ENCODE measurements at regions not wholly inside any gene's neighbourhood (a gene's known extent, or its start where the extent isn't known, plus 50 kb on each side); places are given as distances from the start of the nearest gene placed in this dataset.

DNA sequence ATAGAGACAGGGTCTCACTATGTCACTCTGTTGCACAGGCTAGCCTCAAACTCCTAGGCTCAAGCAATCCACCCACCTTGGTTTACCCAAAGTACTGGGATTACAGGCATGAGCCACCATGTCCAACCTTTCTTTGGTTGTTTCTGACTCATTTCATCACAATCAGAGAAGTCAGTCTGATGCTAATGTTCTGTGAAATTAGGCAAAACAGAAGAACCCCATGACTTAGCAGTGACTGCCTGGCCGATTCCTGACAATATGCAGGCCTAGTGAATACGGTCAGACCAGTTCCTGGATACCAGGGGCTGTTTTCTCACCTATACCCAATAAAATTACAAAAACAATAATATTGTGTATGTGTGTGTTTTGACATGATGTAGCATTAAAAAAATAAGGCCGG lies 58.8 kb upstream of the BTN3A2 start:
- H4K20me1 ChIP-seq (ENCODE audit: insufficient read depth) = no peaks in the 10 kb centered on the region
- H3F3A ChIP-seq (ENCODE audit: insufficient read depth, low read length, poor library complexity, severe bottlenecking) = no peaks in the 10 kb centered on the region
- H2AFZ ChIP-seq (ENCODE audit: low read depth, low read length) = no peak overlapping the region
- no peak overlapping the region for H3K9ac ChIP-seq (ENCODE audit: low read length)
- no peaks in the 10 kb centered on the region for H3K36me3 ChIP-seq (ENCODE audit: insufficient read depth, low read length)
- no peak overlapping the region for H3K4me2 ChIP-seq (ENCODE audit: low read length)
- H3K27ac ChIP-seq (ENCODE audit: low read length) = no peak overlapping the region
- no peaks in the 10 kb centered on the region for H3K79me2 ChIP-seq (replicated peaks; ENCODE audit: insufficient read depth, low read length)
- H3K4me3 ChIP-seq (ENCODE audit: low read length) = no peak overlapping the region
- no peak for TF ChIP-seq RAD21 (conservative IDR thresholded peaks at IDR 0.05)
- TF ChIP-seq EZH2 (IDR thresholded peaks at IDR 0.05; ENCODE audit: borderline replicate concordance, insufficient read depth, low read length, poor library complexity, severe bottlenecking) = no peak
- no peak for TF ChIP-seq MXI1 (conservative IDR thresholded peaks at IDR 0.05; ENCODE audit: poor library complexity, severe bottlenecking)
- no peak for TF ChIP-seq EP300 (conservative IDR thresholded peaks at IDR 0.05; ENCODE audit: poor library complexity, severe bottlenecking)
- no peak for TF ChIP-seq SMC3 (conservative IDR thresholded peaks at IDR 0.05; ENCODE audit: poor library complexity)
- TF ChIP-seq, protein P1, sequence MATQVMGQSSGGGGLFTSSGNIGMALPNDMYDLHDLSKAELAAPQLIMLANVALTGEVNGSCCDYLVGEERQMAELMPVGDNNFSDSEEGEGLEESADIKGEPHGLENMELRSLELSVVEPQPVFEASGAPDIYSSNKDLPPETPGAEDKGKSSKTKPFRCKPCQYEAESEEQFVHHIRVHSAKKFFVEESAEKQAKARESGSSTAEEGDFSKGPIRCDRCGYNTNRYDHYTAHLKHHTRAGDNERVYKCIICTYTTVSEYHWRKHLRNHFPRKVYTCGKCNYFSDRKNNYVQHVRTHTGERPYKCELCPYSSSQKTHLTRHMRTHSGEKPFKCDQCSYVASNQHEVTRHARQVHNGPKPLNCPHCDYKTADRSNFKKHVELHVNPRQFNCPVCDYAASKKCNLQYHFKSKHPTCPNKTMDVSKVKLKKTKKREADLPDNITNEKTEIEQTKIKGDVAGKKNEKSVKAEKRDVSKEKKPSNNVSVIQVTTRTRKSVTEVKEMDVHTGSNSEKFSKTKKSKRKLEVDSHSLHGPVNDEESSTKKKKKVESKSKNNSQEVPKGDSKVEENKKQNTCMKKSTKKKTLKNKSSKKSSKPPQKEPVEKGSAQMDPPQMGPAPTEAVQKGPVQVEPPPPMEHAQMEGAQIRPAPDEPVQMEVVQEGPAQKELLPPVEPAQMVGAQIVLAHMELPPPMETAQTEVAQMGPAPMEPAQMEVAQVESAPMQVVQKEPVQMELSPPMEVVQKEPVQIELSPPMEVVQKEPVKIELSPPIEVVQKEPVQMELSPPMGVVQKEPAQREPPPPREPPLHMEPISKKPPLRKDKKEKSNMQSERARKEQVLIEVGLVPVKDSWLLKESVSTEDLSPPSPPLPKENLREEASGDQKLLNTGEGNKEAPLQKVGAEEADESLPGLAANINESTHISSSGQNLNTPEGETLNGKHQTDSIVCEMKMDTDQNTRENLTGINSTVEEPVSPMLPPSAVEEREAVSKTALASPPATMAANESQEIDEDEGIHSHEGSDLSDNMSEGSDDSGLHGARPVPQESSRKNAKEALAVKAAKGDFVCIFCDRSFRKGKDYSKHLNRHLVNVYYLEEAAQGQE (IDR thresholded peaks at IDR 0.05; ENCODE audit: borderline replicate concordance) = no peak
- TF ChIP-seq CTCF (IDR thresholded peaks at IDR 0.05; ENCODE audit: poor library complexity, severe bottlenecking) = no peak
- TF ChIP-seq TAF1 (IDR thresholded peaks at IDR 0.05; ENCODE audit: low read depth) = no peak
- no peak for TF ChIP-seq POLR2AphosphoS5 (IDR thresholded peaks at IDR 0.05)
- no peaks in the 10 kb centered on the region for H3K9me2 ChIP-seq (ENCODE audit: insufficient read depth, low read length)
- H3K9me3 ChIP-seq (ENCODE audit: low read length) = no peaks in the 10 kb centered on the region
- H3K27me3 ChIP-seq (ENCODE audit: insufficient read depth, low read depth, low read length) = no peaks in the 10 kb centered on the region

- Histone ChIP-seq H3K4me2 (ENCODE audit: low read length) (no peak overlapping the region), H3K9me3 (ENCODE audit: low read length) (no peaks in the 10 kb centered on the region), H2AFZ (ENCODE audit: low read depth, low read length) (no peak overlapping the region), H3K79me2 (replicated peaks; ENCODE audit: insufficient read depth, low read length) (no peaks in the 10 kb centered on the region), H3K27me3 (ENCODE audit: insufficient read depth, low read depth, low read length) (no peaks in the 10 kb centered on the region), H3K9me2 (ENCODE audit: insufficient read depth, low read length) (no peaks in the 10 kb centered on the region), H3K36me3 (ENCODE audit: insufficient read depth, low read length) (no peaks in the 10 kb centered on the region), H4K20me1 (ENCODE audit: insufficient read depth) (no peaks in the 10 kb centered on the region), H3F3A (ENCODE audit: insufficient read depth, low read length, poor library complexity, severe bottlenecking) (no peaks in the 10 kb centered on the region), H3K27ac (ENCODE audit: low read length) (no peak overlapping the region), H3K4me3 (ENCODE audit: low read length) (no peak overlapping the region), H3K9ac (ENCODE audit: low read length) (no peak overlapping the region)
- no peak for TF ChIP-seq RAD21 (conservative IDR thresholded peaks at IDR 0.05)
- no peak for TF ChIP-seq EP300 (conservative IDR thresholded peaks at IDR 0.05; ENCODE audit: poor library complexity, severe bottlenecking)
- no peak for TF ChIP-seq EZH2 (IDR thresholded peaks at IDR 0.05; ENCODE audit: borderline replicate concordance, insufficient read depth, low read length, poor library complexity, severe bottlenecking)
- TF ChIP-seq, protein P1 (IDR thresholded peaks at IDR 0.05; ENCODE audit: borderline replicate concordance) = no peak
- TF ChIP-seq CTCF (IDR thresholded peaks at IDR 0.05; ENCODE audit: poor library complexity, severe bottlenecking) = no peak
- TF ChIP-seq MXI1 (conservative IDR thresholded peaks at IDR 0.05; ENCODE audit: poor library complexity, severe bottlenecking) = no peak
- TF ChIP-seq POLR2AphosphoS5 (IDR thresholded peaks at IDR 0.05) = no peak
- TF ChIP-seq SMC3 (conservative IDR thresholded peaks at IDR 0.05; ENCODE audit: poor library complexity) = no peak
- TF ChIP-seq TAF1 (IDR thresholded peaks at IDR 0.05; ENCODE audit: low read depth) = no peak
These were observed 57.1 kb upstream of the BTN3A2 start for GRCh38 chr6:26307850-26308249.
